ENCODE measurements at regions not wholly inside any gene's neighbourhood (a gene's known extent, or its start where the extent isn't known, plus 50 kb on each side); places are given as distances from the start of the nearest gene placed in this dataset.

GRCh38 chr12:92290886-92291285 is 145.2 kb upstream of the BTG1 start:
- Mint-ChIP-seq H3K36me3 (ENCODE audit: low read depth, unreplicated experiment) (no peaks in the 10 kb centered on the region), H3K9me3 (ENCODE audit: unreplicated experiment) (no peaks in the 10 kb centered on the region), H3K27me3 (ENCODE audit: unreplicated experiment) (no peaks in the 10 kb centered on the region), H3K4me3 (ENCODE audit: unreplicated experiment) (no peak overlapping the region), H3K4me1 (ENCODE audit: unreplicated experiment) (peaks cover 4% of the 10 kb centered on the region), H3K27ac (ENCODE audit: unreplicated experiment) (no peak overlapping the region)
- TF ChIP-seq CTCF (IDR thresholded peaks at IDR 0.05; ENCODE audit: unreplicated experiment) = no peak
- DNase-seq (ENCODE audit: low spot score) = no peak

- Mint-ChIP-seq H3K36me3 (ENCODE audit: low read depth, unreplicated experiment) (no peaks in the 10 kb centered on the region), H3K27me3 (ENCODE audit: unreplicated experiment) (no peaks in the 10 kb centered on the region), H3K9me3 (ENCODE audit: unreplicated experiment) (no peaks in the 10 kb centered on the region), H3K27ac (ENCODE audit: unreplicated experiment) (no peak overlapping the region), H3K4me3 (ENCODE audit: unreplicated experiment) (no peak overlapping the region), H3K4me1 (ENCODE audit: unreplicated experiment) (peaks cover 4% of the 10 kb centered on the region)
- TF ChIP-seq CTCF (IDR thresholded peaks at IDR 0.05; ENCODE audit: unreplicated experiment) = no peak
- DNase-seq (ENCODE audit: low spot score) = no peak
Measured at GRCh38 chr12:92290350-92290695, 144.7 kb upstream of the BTG1 start.

GRCh38 chr12:92289629-92290349 is 144.1 kb upstream of the BTG1 start:
- TF ChIP-seq CTCF (IDR thresholded peaks at IDR 0.05; ENCODE audit: unreplicated experiment) = no peak
- no peak overlapping the region for H3K4me3 Mint-ChIP-seq (ENCODE audit: unreplicated experiment)
- no peaks in the 10 kb centered on the region for H3K27me3 Mint-ChIP-seq (ENCODE audit: unreplicated experiment)
- H3K4me1 Mint-ChIP-seq (ENCODE audit: unreplicated experiment) = peaks cover 1% of the 10 kb centered on the region
- H3K9me3 Mint-ChIP-seq (ENCODE audit: unreplicated experiment) = no peaks in the 10 kb centered on the region
- H3K27ac Mint-ChIP-seq (ENCODE audit: unreplicated experiment) = no peak overlapping the region
- no peak for DNase-seq (ENCODE audit: low spot score)
- no peaks in the 10 kb centered on the region for H3K36me3 Mint-ChIP-seq (ENCODE audit: low read depth, unreplicated experiment)

GRCh38 chr12:92288561-92288960 is 142.9 kb upstream of the BTG1 start:
- H3K36me3 Mint-ChIP-seq (ENCODE audit: low read depth, unreplicated experiment) = no peaks in the 10 kb centered on the region
- H3K4me3 Mint-ChIP-seq (ENCODE audit: unreplicated experiment) = no peak overlapping the region
- no peaks in the 10 kb centered on the region for H3K27me3 Mint-ChIP-seq (ENCODE audit: unreplicated experiment)
- no peak overlapping the region for H3K27ac Mint-ChIP-seq (ENCODE audit: unreplicated experiment)
- DNase-seq (ENCODE audit: low spot score) = no peak
- H3K4me1 Mint-ChIP-seq (ENCODE audit: unreplicated experiment) = no peaks in the 10 kb centered on the region
- no peak for TF ChIP-seq CTCF (IDR thresholded peaks at IDR 0.05; ENCODE audit: unreplicated experiment)
- no peaks in the 10 kb centered on the region for H3K9me3 Mint-ChIP-seq (ENCODE audit: unreplicated experiment)

- no peak for DNase-seq (ENCODE audit: low spot score)
- peaks cover 2% of the 10 kb centered on the region for H3K4me1 Mint-ChIP-seq (ENCODE audit: unreplicated experiment)
- TF ChIP-seq CTCF (IDR thresholded peaks at IDR 0.05; ENCODE audit: unreplicated experiment) = no peak
- no peak overlapping the region for H3K4me3 Mint-ChIP-seq (ENCODE audit: unreplicated experiment)
- no peaks in the 10 kb centered on the region for H3K9me3 Mint-ChIP-seq (ENCODE audit: unreplicated experiment)
- no peaks in the 10 kb centered on the region for H3K36me3 Mint-ChIP-seq (ENCODE audit: low read depth, unreplicated experiment)
- H3K27ac Mint-ChIP-seq (ENCODE audit: unreplicated experiment) = no peak overlapping the region
- no peaks in the 10 kb centered on the region for H3K27me3 Mint-ChIP-seq (ENCODE audit: unreplicated experiment)
Measured at GRCh38 chr12:92278378-92278828, 132.8 kb upstream of the BTG1 start.
